ENCODE measurements at regions not wholly inside any gene's neighbourhood (a gene's known extent, or its start where the extent isn't known, plus 50 kb on each side); places are given as distances from the start of the nearest gene placed in this dataset.
"Not testable (repeated sequence)": the region's sequence is repeated elsewhere in the genome, so short reads cannot be mapped to it uniquely, and the experiment has no call there.

GRCh38 chr19:56976300-56976699 is 135.8 kb upstream of the PEG3 start:
- no peak for TF ChIP-seq CTCF (IDR thresholded peaks at IDR 0.05; ENCODE audit: unreplicated experiment in 3 of 3)
- Mint-ChIP-seq H3K27ac (no peak overlapping the region), H3K9me3 (peaks cover 48% of the 10 kb centered on the region), H3K4me1 (no peaks in the 10 kb centered on the region), H3K27me3 (ENCODE audit: low read depth) (no peaks in the 10 kb centered on the region), H3K36me3 (ENCODE audit: low read depth) (peaks cover 17% of the 10 kb centered on the region), H3K4me3 (no peak overlapping the region)

- no peak overlapping the region for H3K27ac Mint-ChIP-seq
- no peak for TF ChIP-seq CTCF (IDR thresholded peaks at IDR 0.05; ENCODE audit: unreplicated experiment in 3 of 3)
- H3K4me3 Mint-ChIP-seq, result no peak overlapping the region
- H3K27me3 Mint-ChIP-seq (ENCODE audit: low read depth), result no peaks in the 10 kb centered on the region
- peaks cover 53% of the 10 kb centered on the region for H3K9me3 Mint-ChIP-seq
- H3K4me1 Mint-ChIP-seq, result no peaks in the 10 kb centered on the region
- H3K36me3 Mint-ChIP-seq (ENCODE audit: low read depth), result peaks cover 17% of the 10 kb centered on the region
Observed at GRCh38 chr19:56976995-56977906, 136.7 kb upstream of the PEG3 start.

GRCh38 chr19:56978023-56978565 is 137.6 kb upstream of the PEG3 start:
- no peaks in the 10 kb centered on the region for H3K4me1 Mint-ChIP-seq
- H3K27ac Mint-ChIP-seq, result no peak overlapping the region
- peaks cover 55% of the 10 kb centered on the region for H3K9me3 Mint-ChIP-seq
- no peak overlapping the region for H3K4me3 Mint-ChIP-seq
- no peak for TF ChIP-seq CTCF (IDR thresholded peaks at IDR 0.05; ENCODE audit: unreplicated experiment in 3 of 3)
- no peaks in the 10 kb centered on the region for H3K27me3 Mint-ChIP-seq (ENCODE audit: low read depth)
- peaks cover 17% of the 10 kb centered on the region for H3K36me3 Mint-ChIP-seq (ENCODE audit: low read depth)

- not testable (repeated sequence) for H3K4me1 Mint-ChIP-seq; H3K27ac Mint-ChIP-seq; H3K4me3 Mint-ChIP-seq; H3K27me3 Mint-ChIP-seq (ENCODE audit: low read depth)
- Mint-ChIP-seq H3K36me3 (ENCODE audit: low read depth) (peaks cover 12% of the 10 kb centered on the region), H3K9me3 (peaks cover 60% of the 10 kb centered on the region)
Observed at GRCh38 chr19:56980326-56980725, 139.5 kb upstream of the USP29 start.

- peaks cover 61% of the 10 kb centered on the region for H3K9me3 Mint-ChIP-seq
- H3K4me3 Mint-ChIP-seq, result no peak overlapping the region
- TF ChIP-seq CTCF (IDR thresholded peaks at IDR 0.05; ENCODE audit: unreplicated experiment in 3 of 3), result no peak
- H3K4me1 Mint-ChIP-seq, result no peaks in the 10 kb centered on the region
- H3K27me3 Mint-ChIP-seq (ENCODE audit: low read depth), result no peaks in the 10 kb centered on the region
- no peak overlapping the region for H3K27ac Mint-ChIP-seq
- peaks cover 13% of the 10 kb centered on the region for H3K36me3 Mint-ChIP-seq (ENCODE audit: low read depth)
Observed at GRCh38 chr19:56980906-56981305, 138.9 kb upstream of the USP29 start.

- not testable (repeated sequence) for H3K4me1 Mint-ChIP-seq; H3K4me3 Mint-ChIP-seq; H3K27ac Mint-ChIP-seq; H3K27me3 Mint-ChIP-seq (ENCODE audit: low read depth)
- peaks cover 11% of the 10 kb centered on the region for H3K36me3 Mint-ChIP-seq (ENCODE audit: low read depth)
- H3K9me3 Mint-ChIP-seq, result peaks cover 61% of the 10 kb centered on the region
Observed at GRCh38 chr19:56981440-56981839, 138.3 kb upstream of the USP29 start.

GRCh38 chr19:56983171-56983570 is 136.6 kb upstream of the USP29 start:
- Mint-ChIP-seq H3K27me3 (ENCODE audit: low read depth) (no peaks in the 10 kb centered on the region), H3K9me3 (peaks cover 59% of the 10 kb centered on the region), H3K27ac (no peak overlapping the region), H3K4me1 (no peaks in the 10 kb centered on the region), H3K36me3 (ENCODE audit: low read depth) (peaks cover 4% of the 10 kb centered on the region), H3K4me3 (no peak overlapping the region)
- no peak for TF ChIP-seq CTCF (IDR thresholded peaks at IDR 0.05; ENCODE audit: unreplicated experiment in 3 of 3)
